HPDE6-E6E7 (cell line): ENCODE measurements at regions not wholly inside any gene's neighbourhood (a gene's known extent, or its start where the extent isn't known, plus 50 kb on each side); places are given as distances from the start of the nearest gene placed in this dataset.
"Not testable (repeated sequence)": the region's sequence is repeated elsewhere in the genome, so short reads cannot be mapped to it uniquely, and the experiment has no call there.

ENCODE experiments used
- DNase-seq: peaks from one replicate; pipeline ENCODE4 v3.0.0; 2011; ENCODE audit warnings: missing footprints; ENCODE audit errors: extremely low spot score

DNA sequence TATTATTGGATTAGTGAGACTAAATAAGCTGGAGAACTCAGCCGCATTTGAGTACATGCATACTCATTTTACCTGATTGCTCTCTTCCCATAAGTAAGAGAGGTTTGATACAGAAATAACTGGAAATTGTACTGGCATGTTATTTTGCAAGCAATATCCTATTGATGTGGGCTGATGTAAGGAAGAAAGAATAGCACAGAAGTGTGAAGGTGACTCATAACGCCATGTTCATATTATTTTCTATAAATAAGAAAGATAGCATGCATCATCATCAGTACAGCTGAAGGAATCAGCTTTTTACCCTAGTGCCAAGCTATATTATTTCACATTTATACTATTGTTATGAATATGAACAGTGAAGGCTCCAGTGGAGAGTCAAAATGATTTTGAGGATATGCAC, 138.3 kb upstream of the FAM47A start:
- no peak for DNase-seq

DNA sequence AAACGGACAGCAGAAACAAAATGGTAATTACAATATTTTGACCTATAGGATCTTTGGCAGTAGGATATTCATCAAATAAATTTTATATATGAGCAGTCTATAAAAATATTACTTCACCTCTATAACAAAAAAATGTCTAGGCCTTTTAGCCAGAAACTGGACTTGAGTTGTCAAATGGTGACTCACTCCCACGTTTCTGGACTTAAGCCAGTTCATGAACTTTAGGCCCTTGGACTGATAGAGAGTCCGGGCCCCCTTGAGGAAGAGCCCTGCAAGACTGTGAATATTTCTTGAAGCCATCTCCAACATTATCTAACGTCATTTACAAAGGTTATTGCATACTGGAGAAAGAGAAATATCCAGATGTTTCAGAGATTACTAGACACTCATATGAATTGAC, 106.8 kb upstream of the FAM47A start:
- DNase-seq: no peak

- not testable (repeated sequence) for DNase-seq
Observed at GRCh38 chrX:34230156-34230555, 98.0 kb upstream of the FAM47A start.

DNA sequence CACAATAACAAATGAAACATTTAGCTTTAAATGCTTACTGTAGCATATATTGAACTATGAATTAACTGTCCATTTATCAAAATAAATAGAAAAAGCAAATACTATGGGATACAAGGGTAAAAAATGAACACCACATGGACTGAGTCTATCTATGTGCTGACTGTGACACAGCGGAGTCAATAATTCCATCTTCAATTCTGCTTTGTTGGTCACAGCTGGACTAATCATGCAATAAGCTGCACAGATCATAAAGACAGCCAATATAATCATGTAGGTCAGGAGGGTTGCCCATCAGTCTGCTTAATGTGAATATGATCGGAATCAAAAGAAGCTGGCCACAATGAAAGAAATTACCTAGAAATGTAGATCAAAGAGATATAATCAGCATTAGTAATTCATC, 95.7 kb upstream of the FAM47A start:
- no peak for DNase-seq

GRCh38 chrX:34223574-34223973, 91.5 kb upstream of the FAM47A start:
- DNase-seq: no peak

GRCh38 chrX:34218063-34218462, 85.9 kb upstream of the FAM47A start:
- DNase-seq: no peak

DNA sequence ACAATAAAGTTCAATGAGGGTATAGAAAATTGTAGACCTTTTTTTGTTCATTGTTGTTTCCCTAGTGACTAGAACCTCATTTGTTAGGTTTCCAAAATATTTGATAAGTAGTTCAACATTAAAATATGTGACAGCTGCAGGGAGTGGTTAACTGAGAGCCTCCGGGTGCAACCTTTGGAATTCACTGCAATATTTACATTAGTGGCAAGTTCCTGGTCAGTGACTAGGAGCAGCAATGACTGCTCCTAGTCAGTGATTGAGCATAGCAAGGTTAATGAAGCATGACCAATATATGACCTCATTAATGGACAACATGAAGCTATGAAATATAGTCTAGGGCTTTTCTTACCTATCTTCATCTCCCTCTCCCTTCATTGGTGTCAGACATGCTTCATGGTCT, 65.8 kb upstream of the FAM47A start:
- DNase-seq: no peak
